SU-DHL-6 (cell line): ENCODE measurements at regions not wholly inside any gene's neighbourhood (a gene's known extent, or its start where the extent isn't known, plus 50 kb on each side); places are given as distances from the start of the nearest gene placed in this dataset.

Experiments
- EZH2phosphoT487 ChIP-seq: fragments of 200-600 bp; sonication (generic), shearing (Covaris generic); conservative IDR thresholded peaks from 2 replicates; pipeline ENCODE4 v1.6.1; 2018; ENCODE audit warnings: mild to moderate bottlenecking, antibody characterized with exemption, low read length, moderate library complexity, mixed read lengths
- TF ChIP-seq, protein P1 (sequence below): fragments of 200-600 bp; sonication (generic); IDR thresholded peaks from one replicate; pipeline ENCODE4 v1.5.1; 2017; ENCODE audit warnings: antibody characterized with exemption, mild to moderate bottlenecking, low read length, moderate library complexity; ENCODE audit not compliant: insufficient read depth, poor library complexity, severe bottlenecking

DNA sequence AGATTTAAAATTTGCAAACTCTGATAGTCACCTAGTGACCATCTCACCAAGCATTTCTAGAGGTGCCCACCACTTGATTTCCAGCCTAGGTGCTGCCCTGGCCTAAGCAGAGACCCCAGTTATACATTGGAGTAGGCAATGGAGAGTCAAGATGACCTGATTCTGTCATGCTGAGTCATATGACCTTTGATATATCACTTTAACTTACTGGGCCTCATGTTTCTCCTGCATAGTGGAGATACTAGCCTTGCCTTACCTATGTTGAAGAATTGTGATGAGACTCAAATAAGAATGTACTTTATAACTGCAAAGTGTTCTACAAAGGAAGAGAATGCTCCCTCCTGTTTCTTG lies 75.5 kb upstream of the XCR1 start:
- TF ChIP-seq, protein P1, sequence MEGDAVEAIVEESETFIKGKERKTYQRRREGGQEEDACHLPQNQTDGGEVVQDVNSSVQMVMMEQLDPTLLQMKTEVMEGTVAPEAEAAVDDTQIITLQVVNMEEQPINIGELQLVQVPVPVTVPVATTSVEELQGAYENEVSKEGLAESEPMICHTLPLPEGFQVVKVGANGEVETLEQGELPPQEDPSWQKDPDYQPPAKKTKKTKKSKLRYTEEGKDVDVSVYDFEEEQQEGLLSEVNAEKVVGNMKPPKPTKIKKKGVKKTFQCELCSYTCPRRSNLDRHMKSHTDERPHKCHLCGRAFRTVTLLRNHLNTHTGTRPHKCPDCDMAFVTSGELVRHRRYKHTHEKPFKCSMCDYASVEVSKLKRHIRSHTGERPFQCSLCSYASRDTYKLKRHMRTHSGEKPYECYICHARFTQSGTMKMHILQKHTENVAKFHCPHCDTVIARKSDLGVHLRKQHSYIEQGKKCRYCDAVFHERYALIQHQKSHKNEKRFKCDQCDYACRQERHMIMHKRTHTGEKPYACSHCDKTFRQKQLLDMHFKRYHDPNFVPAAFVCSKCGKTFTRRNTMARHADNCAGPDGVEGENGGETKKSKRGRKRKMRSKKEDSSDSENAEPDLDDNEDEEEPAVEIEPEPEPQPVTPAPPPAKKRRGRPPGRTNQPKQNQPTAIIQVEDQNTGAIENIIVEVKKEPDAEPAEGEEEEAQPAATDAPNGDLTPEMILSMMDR = no peak
- TF ChIP-seq EZH2phosphoT487 = no peak
